ENCODE measurements at regions not wholly inside any gene's neighbourhood (a gene's known extent, or its start where the extent isn't known, plus 50 kb on each side); places are given as distances from the start of the nearest gene placed in this dataset.
A peak's percentile ranks its signal among the peaks of the same experiment; 100 is the strongest.

DNA sequence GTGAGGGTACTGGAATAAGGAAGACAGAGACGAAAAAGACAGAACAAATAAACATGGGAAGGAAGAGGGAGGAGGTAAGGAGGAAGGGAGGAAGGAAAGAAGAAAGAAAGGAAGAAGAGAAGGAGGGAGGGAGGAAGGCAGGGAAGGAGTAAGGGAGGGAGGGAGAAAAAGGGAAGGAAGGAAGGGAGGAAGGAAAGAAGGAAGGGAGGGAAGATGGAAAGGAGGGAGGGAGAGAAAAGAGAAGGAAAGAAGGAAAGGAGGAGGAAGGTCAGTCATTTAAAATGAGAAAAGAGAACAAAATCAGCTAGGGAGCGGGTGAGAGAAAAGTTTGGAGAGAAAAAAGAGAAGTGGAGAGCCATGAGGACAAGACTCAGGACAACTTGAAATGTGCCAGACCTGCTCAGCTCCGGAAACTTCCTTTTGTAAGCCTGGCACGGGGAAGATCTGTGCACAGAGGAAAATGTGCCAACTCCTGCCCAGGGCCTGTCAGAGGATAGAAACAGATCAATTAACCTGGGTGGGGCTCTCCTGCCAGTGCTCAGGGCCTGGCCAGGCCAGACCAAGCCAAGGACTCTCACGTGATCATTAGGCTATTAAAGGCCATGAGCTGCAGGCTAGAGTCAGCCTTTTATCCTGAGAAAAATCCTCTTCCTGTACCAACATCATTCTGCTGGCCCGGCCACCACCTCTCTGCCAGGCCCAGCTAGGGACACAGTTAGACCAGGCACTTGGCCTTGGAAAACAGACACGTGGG is 50.1 kb upstream of the BCL6 start:
- H3K4me3 ChIP-seq = no peak overlapping the region
- TF ChIP-seq, protein P1, sequence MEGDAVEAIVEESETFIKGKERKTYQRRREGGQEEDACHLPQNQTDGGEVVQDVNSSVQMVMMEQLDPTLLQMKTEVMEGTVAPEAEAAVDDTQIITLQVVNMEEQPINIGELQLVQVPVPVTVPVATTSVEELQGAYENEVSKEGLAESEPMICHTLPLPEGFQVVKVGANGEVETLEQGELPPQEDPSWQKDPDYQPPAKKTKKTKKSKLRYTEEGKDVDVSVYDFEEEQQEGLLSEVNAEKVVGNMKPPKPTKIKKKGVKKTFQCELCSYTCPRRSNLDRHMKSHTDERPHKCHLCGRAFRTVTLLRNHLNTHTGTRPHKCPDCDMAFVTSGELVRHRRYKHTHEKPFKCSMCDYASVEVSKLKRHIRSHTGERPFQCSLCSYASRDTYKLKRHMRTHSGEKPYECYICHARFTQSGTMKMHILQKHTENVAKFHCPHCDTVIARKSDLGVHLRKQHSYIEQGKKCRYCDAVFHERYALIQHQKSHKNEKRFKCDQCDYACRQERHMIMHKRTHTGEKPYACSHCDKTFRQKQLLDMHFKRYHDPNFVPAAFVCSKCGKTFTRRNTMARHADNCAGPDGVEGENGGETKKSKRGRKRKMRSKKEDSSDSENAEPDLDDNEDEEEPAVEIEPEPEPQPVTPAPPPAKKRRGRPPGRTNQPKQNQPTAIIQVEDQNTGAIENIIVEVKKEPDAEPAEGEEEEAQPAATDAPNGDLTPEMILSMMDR (IDR thresholded peaks at IDR 0.05) = no peak
- H3K27me3 ChIP-seq = no peaks in the 10 kb centered on the region
- no peak overlapping the region for H3K9ac ChIP-seq (ENCODE audit: low read depth in 2 of 2, low read length in 2 of 2)
- H3K4me1 ChIP-seq = no peaks in the 10 kb centered on the region
- intact Hi-C loops (cut with DNase I) = no loop called here
- H3K27ac ChIP-seq = no peak overlapping the region
- no peaks in the 10 kb centered on the region for H3K36me3 ChIP-seq
- DNase-seq = peak; percentile 50
- no peaks in the 10 kb centered on the region for H3K9me3 ChIP-seq

DNA sequence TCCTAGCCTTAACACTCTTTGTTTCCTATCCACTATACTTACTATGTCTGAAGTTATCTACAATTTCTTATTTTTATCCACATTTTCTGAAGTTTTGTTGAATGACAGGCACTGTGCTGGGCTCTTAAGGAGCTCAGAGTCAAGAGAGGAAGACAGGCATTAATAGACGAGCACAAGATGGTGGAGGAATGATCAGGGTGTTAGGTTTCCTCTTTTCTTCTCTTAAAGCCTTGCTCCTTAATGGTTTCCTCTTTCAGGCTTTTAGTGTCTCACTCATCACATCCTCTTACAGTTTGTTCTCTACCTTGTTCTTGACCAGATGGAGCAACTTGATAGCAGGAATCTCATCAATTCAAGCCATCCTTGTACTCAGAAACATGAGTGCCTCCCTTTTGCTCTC is 52.9 kb upstream of the BCL6 start:
- no peak for DNase-seq

DNA sequence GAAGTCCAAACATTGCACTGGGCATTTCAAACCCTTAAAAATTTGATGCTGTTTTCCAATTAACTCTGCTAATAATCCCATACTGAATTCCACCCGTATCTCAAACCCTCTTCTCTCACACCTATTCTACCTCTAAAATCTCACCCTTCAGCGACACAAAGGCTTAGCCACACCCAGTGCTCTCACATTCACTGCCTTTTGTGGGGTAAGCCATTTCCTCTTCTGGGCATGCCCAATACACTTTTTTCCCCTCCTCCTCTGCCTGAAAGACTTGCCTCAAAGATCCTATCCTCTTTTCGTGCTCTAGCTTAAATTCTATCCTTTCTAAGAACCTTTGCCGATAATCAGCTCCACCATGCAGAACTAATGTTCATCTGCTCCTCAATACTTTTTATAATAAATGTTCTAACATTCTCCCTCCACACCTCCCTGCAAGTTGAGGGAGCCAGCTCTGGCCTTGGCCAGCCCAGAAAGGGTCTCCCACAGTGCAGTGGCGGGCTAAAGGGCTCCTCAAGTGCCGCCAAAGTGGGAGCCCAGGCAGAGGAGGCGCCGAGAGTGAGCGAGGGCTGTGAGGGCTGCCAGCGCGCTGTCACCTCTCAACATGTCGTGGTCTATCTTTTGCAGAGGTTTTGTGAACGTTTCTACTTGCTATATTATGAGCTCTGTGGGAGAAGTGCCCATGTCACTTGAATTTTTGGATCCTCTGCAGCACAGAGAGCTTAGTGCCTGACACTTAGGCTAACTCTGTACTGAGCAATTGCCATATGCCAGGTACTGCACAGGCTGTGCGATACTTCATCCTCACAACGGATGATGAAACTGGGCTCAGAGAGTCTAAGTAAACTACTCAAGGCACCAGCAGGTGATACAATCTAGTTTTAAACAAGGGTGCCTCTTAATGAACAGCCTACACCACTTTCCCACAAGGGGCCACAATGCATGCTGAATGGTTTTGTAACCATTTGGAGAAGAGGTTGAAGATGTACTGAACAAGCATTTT is 53.6 kb upstream of the BCL6 start:
- Histone ChIP-seq H3K4me1 (no peaks in the 10 kb centered on the region), H3K9ac (ENCODE audit: low read depth in 2 of 2, low read length in 2 of 2) (no peak overlapping the region), H3K9me3 (no peaks in the 10 kb centered on the region), H3K36me3 (no peaks in the 10 kb centered on the region), H3K4me3 (no peak overlapping the region), H3K27ac (no peak overlapping the region), H3K27me3 (no peaks in the 10 kb centered on the region)
- intact Hi-C loops (cut with DNase I) = no loop called here
- no peak for DNase-seq
- TF ChIP-seq, protein P1 (IDR thresholded peaks at IDR 0.05) = no peak

More for the DNA sequence above, 52.9 kb upstream of the BCL6 start:
- Histone ChIP-seq H3K9ac (ENCODE audit: low read depth in 2 of 2, low read length in 2 of 2) (no peak overlapping the region), H3K36me3 (no peaks in the 10 kb centered on the region), H3K27me3 (no peaks in the 10 kb centered on the region), H3K4me3 (no peak overlapping the region), H3K27ac (no peak overlapping the region), H3K9me3 (no peaks in the 10 kb centered on the region), H3K4me1 (no peaks in the 10 kb centered on the region)
- intact Hi-C loops (cut with DNase I) = no loop called here
- TF ChIP-seq, protein P1 (IDR thresholded peaks at IDR 0.05) = no peak

DNA sequence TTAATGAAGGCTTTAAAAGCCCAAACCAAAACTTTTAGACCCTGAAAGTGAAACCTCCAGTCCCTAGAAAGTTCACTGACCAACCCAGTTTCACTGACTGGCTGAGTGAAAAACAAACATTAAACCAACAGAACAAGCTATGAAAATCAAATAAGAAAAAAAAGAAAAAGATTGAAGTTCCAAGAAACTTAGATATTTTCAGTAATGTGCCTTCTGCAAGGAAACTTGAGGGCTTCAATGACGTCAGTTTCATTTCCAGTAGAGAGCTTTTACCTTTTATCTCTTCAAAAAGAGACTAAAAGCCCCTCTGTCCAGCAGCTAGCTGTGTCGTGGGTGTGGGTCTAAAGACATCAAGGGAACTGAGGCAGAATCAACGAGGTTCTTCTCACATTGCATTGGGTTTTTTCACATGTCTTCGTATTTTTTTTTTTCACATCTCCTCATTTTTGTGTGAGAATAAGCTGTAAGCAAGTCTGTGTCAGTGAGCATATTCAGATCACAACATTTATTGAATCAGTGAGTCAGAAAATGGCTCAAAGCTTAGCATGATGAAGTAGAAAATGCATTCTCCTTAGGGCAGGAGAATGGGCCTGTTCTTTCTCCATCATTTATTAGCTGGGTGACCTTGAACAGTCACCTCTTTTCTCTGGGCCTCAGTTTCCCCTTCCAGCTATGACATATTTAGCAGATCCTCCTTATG is 54.8 kb upstream of the BCL6 start:
- TF ChIP-seq, protein P1 (IDR thresholded peaks at IDR 0.05) = no peak
- Histone ChIP-seq H3K4me1 (no peaks in the 10 kb centered on the region), H3K36me3 (no peaks in the 10 kb centered on the region), H3K27me3 (no peaks in the 10 kb centered on the region), H3K9me3 (no peaks in the 10 kb centered on the region), H3K9ac (ENCODE audit: low read depth in 2 of 2, low read length in 2 of 2) (no peak overlapping the region), H3K27ac (no peak overlapping the region), H3K4me3 (no peak overlapping the region)
- intact Hi-C loops (cut with DNase I) = no loop called here
- no peak for DNase-seq

DNA sequence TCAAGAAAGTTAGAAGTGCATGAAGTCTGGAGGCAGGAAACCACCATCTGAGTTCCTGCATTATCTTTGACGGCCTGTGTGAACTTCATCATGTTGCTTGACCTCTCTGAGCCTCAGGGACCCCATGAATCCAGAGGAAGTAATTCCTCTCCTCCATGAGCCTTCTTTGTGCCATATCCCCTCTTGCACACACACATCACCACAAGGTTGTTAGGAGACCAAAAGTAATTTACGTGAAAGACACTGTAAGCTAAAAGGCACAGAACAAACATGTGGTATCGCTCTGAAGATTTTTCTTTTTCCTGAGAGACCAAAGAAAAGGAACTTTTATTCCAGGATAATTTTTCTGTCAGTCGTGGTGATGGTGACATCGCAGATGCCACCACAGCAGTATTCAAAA is 55.9 kb upstream of the BCL6 start:
- TF ChIP-seq, protein P1 (IDR thresholded peaks at IDR 0.05) = no peak
- H3K9ac ChIP-seq (ENCODE audit: low read depth in 2 of 2, low read length in 2 of 2) = no peak overlapping the region
- H3K4me1 ChIP-seq = no peaks in the 10 kb centered on the region
- DNase-seq = no peak
- no peaks in the 10 kb centered on the region for H3K36me3 ChIP-seq
- no peaks in the 10 kb centered on the region for H3K27me3 ChIP-seq
- H3K4me3 ChIP-seq = no peak overlapping the region
- H3K9me3 ChIP-seq = no peaks in the 10 kb centered on the region
- no peak overlapping the region for H3K27ac ChIP-seq
- intact Hi-C loops (cut with DNase I) = no loop called here

All from colonic mucosa (tissue), 4 donors.